Neural progenitor cell (in vitro differentiated cells): ENCODE measurements at regions not wholly inside any gene's neighbourhood (a gene's known extent, or its start where the extent isn't known, plus 50 kb on each side); places are given as distances from the start of the nearest gene placed in this dataset.

Source experiments
- CTCF ChIP-seq: fragments of 200-600 bp; sonication (generic); IDR thresholded peaks from 2 replicates; pipeline ENCODE4 v1.5.1; 2017; ENCODE audit warnings: antibody characterized with exemption, mild to moderate bottlenecking
- EZH2 ChIP-seq: fragments of 200-600 bp; sonication (generic); IDR thresholded peaks from 2 replicates; pipeline ENCODE4 v1.6.1; 2017; ENCODE audit warnings: antibody characterized with exemption, mild to moderate bottlenecking, moderate library complexity

- no peak for TF ChIP-seq CTCF
- TF ChIP-seq EZH2: no peak
Observed at GRCh38 chr16:60285794-60286193, 1551.7 kb upstream of the GOT2 start.
